Erythroblast (primary cell): ENCODE measurements at regions not wholly inside any gene's neighbourhood (a gene's known extent, or its start where the extent isn't known, plus 50 kb on each side); places are given as distances from the start of the nearest gene placed in this dataset.

ENCODE experiments used
- GATA1 ChIP-seq: IDR thresholded peaks from 2 replicates; pipeline ENCODE4 v1.6.1; 2011; ENCODE audit warnings: low read depth, mild to moderate bottlenecking, control low read depth, low read length, moderate library complexity
- POLR2A ChIP-seq: IDR thresholded peaks from 2 replicates; pipeline ENCODE4 v1.6.1; 2011; ENCODE audit warnings: mild to moderate bottlenecking, low read length

DNA sequence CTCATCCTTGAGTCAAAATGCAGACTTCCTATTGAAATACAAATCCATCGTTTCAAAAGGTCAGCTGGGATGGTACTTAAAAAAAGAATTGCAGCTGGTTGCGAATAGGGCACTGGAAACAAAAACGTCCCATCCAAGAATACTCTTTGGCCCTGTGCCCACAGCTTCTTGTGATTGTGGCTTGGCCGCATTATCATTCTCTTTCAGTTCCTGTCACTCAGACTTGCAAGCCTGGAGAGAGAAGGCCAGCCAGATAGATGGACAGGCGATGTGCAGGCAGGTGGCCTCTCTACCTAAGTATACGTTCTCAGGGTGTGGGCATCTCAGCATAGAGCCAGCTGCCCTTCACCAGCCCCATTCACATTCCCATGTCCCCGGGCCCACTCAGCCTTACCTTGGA, 208.5 kb upstream of the ZNF536 start:
- TF ChIP-seq POLR2A (no peak), GATA1 (no peak)
